CD4-positive, alpha-beta T cell treated with Interleukin-6 for 4 hours (primary cell): ENCODE measurements at regions not wholly inside any gene's neighbourhood (a gene's known extent, or its start where the extent isn't known, plus 50 kb on each side); places are given as distances from the start of the nearest gene placed in this dataset.

Experiments used
- DNase-seq: peaks from one replicate; pipeline ENCODE4 v3.0.0-alpha.2; 2020; ENCODE audit warnings: mixed read lengths

GRCh38 chr7:36075561-36075960 is 77.5 kb upstream of the EEPD1 start:
- DNase-seq: no peak

GRCh38 chr7:36076074-36076473 is 77.0 kb upstream of the EEPD1 start:
- no peak for DNase-seq

GRCh38 chr7:36078816-36079360 is 74.2 kb upstream of the EEPD1 start:
- DNase-seq: no peak

- no peak for DNase-seq
Measured at GRCh38 chr7:36079446-36080025, 73.5 kb upstream of the EEPD1 start.

GRCh38 chr7:36080843-36081242 is 72.2 kb upstream of the EEPD1 start:
- no peak for DNase-seq

GRCh38 chr7:36082216-36082615 is 70.8 kb upstream of the EEPD1 start:
- DNase-seq: no peak

- DNase-seq: no peak
Measured at GRCh38 chr7:36082910-36083309, 70.1 kb upstream of the EEPD1 start.

GRCh38 chr7:36083626-36084380 is 69.3 kb upstream of the EEPD1 start:
- DNase-seq: no peak

GRCh38 chr7:36084485-36085091 is 68.5 kb upstream of the EEPD1 start:
- DNase-seq: no peak

GRCh38 chr7:36085096-36085495 is 68.0 kb upstream of the EEPD1 start:
- DNase-seq: no peak

GRCh38 chr7:36086571-36086970 is 66.5 kb upstream of the EEPD1 start:
- DNase-seq: no peak

GRCh38 chr7:36088553-36088952 is 64.5 kb upstream of the EEPD1 start:
- no peak for DNase-seq

- DNase-seq: no peak
Measured at GRCh38 chr7:36088966-36089365, 64.1 kb upstream of the EEPD1 start.

GRCh38 chr7:36090976-36091873 is 61.8 kb upstream of the EEPD1 start:
- no peak for DNase-seq

- no peak for DNase-seq
Measured at GRCh38 chr7:36091874-36092176, 61.2 kb upstream of the EEPD1 start.

GRCh38 chr7:36092221-36092771 is 60.8 kb upstream of the EEPD1 start:
- no peak for DNase-seq

GRCh38 chr7:36096460-36097095 is 56.5 kb upstream of the EEPD1 start:
- DNase-seq: no peak

- DNase-seq: no peak
Measured at GRCh38 chr7:36098096-36098495, 55.0 kb upstream of the EEPD1 start.

GRCh38 chr7:36100226-36100625 is 52.8 kb upstream of the EEPD1 start:
- DNase-seq: no peak

- DNase-seq: no peak
Measured at GRCh38 chr7:36100634-36101033, 52.4 kb upstream of the EEPD1 start.
